HG02970 (cell line): ENCODE measurements at regions not wholly inside any gene's neighbourhood (a gene's known extent, or its start where the extent isn't known, plus 50 kb on each side); places are given as distances from the start of the nearest gene placed in this dataset.

Experiments
- ATAC-seq: cut with Tn5 transposase; IDR thresholded peaks from one replicate; pipeline ENCODE4 v1.9.1; 2021; ENCODE audit warnings: mild to moderate bottlenecking, moderate library complexity, moderate number of reproducible peaks; ENCODE audit not compliant: unreplicated experiment, low FRiP score

DNA sequence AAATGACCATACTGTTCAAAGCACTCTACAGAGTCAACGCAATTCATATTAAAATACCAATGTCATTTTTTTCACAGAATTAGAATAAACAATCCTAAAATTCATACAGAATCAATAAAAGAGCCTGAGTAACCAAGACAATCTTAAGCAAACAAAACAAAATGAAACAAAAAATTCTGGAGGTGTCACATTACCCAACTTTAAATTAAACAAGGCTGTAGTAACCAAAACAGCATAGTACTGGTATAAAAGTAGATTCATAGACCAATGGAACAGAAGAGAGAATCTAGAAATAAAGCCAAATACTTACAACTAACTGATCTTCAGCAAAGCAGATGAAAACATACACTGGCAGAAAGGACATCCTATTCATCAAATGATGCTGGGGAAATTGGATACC lies 346.9 kb upstream of the JAG1 start:
- ATAC-seq: no peak

DNA sequence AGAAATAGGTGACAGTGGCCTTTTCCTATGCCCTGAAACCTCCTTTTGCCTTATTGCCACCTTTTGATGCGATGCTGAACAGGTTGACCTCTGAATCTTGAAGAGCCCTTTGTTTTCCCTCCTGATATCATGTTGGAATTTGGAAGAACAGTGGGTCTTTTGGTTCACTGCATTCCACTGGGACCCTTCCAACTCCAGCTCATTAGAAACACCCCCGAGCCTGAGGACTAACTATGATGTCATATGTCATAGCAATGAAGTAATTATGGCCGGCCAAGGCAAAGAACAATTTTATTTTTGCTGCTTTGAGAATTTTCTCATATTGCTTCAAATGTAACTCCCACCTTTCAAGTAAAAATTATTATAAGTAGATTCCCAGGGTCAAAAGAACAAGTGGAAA lies 353.4 kb upstream of the JAG1 start:
- ATAC-seq: no peak

DNA sequence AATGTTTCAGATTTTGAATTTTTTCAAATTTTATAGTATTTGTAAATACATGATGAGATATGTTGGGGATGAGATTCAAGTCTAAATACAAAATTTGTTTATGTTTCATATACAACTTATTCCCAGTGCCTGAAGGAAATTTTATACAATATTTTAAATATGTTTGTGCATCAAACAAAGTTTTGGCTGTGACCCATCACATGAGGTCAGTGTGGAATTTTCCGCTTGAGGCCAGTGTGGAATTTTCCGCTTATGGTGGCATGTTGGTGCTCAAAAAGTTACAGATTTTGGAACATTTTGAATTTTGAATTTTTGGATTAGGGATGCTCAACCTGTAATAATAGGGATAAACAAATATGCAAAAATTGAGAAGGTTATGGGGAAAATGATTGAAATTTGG lies 356.6 kb upstream of the JAG1 start:
- no peak for ATAC-seq

DNA sequence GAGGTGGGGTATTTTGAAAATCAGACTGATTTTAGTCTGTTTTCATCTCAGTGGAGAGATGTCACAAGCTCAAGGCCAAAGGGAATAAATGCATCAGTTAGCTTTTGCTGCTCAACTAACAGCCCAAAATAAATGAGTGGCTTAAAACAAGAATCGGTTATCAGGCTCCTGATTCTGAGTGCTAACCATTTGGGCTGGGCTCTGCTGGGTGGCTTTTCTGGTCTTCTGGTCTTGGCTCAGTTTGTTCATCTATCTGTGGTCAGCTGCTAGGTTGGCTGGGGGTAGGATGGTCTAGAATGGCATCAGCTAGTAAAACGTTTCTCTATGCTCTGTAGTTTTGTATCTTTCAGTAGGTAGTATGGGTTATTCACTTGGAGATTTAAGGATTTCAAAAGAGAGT lies 357.5 kb upstream of the JAG1 start:
- ATAC-seq: no peak

DNA sequence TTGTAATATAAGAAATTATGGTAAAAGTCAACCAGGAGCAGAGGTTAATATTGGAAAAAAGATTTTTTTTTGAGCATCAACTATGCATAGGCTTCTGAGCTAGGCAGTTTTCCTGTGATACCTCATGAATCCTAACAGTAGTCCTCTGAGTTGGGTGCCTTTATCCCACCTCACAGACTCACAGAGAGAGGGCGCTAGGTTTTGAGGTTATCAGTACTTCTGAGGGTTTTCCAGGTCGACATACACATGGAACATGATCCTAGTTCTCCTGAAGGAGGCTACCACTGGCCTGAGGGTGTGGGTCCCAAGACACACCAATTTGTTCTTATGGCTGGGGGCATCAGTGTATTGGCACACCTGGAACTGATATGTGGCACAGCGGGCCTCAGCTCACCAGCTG lies 358.8 kb upstream of the JAG1 start:
- no peak for ATAC-seq

DNA sequence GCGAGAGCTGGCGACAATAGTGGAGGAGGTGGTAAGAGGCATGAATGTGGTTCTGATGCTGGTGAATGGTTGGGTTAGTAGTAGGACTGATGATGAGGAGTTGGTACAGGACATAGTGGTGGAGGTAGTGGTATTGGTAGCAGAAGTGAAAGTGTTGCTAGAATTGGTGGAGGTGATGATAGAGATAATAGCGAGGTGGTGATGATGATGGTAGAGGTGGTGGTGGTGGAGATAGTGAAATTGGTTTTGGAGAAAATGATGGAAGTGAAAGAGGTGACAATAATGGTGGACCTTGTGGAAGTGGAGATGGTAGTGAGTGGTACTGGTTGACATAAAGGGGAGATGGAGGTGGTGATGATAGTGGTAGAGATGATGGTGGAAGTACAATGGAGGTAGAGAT lies 360.2 kb upstream of the JAG1 start:
- no peak for ATAC-seq

DNA sequence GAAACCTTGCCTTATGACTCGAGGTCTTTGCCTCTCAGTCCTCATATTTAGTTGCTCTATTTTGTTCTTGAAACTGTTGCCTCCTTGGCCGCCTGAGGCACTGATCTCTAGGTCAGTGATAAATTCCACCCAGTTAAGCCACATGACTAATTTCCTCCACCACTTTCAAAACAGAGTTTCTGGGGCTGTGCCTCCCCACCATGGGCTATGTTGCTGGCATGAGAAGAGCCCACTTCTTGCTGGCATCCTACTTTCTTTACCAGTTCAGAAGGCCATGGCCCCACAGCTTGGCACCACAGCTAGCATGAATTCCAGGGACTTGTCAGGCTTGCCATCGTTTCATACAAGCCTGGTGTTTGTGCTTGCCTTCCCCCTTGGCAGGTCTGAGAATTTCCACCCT lies 361.4 kb upstream of the JAG1 start:
- no peak for ATAC-seq

DNA sequence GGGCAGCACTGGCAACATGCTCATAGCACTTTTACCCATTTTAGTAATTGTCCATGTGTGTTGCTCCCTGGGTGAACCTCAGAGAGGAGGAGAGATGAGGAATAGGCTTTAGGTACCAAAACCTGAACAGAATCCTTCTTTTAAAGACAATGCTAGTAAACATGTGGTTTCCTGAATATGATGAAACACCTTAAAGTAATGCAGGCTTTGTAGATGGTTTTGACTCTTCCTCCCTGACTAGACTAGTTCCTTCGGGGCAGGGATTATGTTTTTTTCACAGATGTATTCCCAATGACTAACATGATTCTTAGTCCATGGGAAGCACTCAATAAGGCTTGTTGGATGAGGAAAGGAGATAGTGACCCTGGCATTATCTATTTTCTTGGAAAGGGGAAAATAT lies 367.6 kb upstream of the JAG1 start:
- ATAC-seq: no peak

DNA sequence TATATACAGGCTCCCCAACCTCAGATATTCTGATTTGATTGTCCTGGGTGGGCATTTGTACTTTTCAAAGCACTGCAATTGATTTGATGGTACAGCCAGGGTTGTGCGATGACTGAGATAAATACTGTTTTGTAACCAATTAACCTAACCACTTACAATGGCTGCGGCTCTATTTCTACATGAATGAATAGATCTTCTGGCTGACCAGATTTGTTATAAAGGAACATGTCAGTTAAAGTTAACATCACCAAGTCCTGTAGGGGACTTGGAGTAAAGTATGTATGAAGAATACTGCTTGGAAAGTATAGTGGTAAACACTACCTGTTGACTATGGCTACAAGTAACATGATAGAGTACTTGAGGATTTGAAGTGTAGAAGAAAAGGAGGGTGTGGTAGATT lies 369.2 kb upstream of the JAG1 start:
- no peak for ATAC-seq

DNA sequence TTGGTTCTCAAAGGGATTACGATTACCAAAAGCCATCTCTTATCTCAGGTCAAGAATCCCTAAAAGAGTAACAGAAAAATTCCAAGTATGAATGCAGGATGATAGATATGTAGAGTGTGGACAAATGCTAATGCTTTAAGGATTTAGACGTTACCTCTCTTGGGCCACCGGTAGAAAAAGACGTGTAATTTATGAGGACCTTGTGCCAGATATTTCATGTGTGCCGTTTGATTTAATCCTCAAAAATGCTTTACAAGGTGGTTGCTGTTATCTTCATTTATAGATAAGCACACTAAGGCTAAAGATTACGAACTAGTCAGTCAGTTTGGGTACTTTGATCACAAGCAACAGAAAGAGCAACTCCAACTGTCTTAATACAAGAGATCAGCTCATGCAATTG lies 370.8 kb upstream of the JAG1 start:
- ATAC-seq: no peak

DNA sequence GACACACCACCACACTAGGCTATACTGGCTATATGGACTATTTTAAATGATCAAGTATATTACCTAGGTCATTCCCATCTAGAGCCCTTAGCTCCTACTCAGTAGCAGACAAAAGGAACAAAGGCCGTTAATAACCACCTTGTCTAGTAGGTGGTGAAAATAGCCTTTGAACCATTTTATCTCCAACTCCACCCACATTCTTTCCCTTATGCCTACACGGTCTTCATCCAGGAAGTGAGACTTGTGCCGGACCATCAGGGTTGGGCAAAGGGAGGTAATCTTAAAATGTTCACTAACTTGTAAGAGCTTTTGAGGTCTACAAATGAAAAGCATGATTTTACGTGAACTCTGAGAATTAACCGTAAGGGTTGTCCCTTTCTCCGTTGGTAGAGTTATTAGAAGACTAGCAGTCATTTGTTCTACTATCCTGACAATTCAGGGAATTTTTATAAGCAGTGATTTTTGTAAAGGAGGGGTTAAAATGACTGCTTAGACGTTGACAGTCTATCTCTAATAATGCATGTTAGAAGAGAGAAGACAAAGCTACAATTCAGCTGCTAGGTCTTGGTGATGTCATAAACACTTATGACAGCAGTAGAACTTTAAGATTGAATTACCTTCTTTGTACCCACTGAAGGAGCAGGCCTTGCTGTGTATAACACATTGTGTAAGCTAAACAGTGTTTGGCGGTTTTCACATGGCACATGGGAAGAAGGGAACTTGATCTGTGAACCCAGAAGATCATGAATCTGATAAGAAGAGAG lies 371.8 kb upstream of the JAG1 start:
- no peak for ATAC-seq

DNA sequence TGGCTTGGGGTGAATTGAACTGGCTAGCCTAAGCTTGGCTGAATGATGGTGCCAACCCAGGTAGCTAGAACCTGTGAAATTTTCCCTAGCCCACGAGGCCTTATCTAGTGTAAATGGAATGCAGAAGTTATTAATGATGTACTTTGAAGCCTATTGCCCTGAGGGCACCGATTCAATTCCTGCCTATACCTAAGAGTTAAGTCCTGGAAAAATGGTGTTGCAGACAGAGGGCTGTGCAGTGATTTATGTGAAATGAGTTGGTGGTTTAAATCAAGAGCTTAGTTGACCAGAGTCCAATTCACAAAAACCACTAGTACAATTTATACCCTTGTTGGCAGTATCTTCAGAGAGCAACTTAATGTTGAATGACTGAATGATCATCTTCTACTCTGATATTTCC lies 373.8 kb upstream of the JAG1 start:
- ATAC-seq: no peak

DNA sequence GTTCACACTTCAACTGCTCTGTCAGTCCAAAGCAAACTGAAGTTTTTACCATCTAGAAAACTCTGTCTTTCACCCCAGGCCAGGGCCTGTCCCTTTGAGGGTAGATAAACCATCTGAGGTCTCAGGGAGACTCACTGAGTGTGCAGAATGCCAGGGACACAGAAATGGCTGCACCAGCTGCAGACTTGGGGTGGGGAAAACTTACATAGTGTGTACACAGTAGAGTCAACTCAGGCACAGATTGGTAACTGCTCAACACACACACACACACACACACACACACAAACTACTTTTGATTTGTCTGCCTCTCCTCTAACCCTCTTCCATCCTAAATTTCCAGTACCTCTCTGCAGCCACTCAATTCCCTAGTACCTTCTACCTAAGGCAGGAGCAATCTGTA lies 374.9 kb upstream of the JAG1 start:
- ATAC-seq: no peak

DNA sequence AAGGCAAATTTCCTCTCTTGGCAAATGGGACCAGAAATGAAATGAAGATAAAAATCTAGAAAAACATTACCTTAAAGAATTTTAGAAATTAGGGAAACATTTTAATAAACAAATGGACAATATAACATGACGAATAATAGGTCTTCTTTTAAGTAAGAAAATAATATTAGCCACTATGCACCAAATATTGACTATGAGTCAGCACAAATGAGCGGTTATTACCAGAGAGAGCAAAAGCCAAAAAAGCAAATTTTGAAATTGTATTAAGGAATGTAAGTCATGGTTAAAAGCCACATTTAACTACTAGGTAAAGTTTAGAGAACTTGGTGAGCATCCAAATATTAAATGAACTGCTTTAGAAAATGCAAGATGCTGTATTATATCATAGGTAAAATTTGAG lies 376.6 kb upstream of the JAG1 start:
- ATAC-seq: no peak

DNA sequence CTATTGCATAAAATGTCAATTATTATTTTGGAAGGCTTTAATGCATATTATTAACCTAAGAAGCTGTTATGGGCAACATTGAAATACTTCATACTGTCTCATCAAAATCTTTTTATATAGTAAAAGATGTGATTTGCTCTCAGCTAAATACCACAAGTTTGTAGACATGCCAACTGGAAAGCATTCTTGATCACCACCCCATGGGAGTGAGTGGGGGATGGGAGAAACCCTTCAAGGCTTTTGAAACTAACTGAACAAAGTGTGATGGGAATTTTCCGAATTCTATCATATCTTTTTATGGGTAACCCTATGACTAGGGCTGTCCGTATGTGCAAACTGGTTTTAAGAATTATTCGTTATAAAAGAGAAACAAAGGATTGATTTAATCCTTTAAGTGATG lies 377.3 kb upstream of the JAG1 start:
- no peak for ATAC-seq

DNA sequence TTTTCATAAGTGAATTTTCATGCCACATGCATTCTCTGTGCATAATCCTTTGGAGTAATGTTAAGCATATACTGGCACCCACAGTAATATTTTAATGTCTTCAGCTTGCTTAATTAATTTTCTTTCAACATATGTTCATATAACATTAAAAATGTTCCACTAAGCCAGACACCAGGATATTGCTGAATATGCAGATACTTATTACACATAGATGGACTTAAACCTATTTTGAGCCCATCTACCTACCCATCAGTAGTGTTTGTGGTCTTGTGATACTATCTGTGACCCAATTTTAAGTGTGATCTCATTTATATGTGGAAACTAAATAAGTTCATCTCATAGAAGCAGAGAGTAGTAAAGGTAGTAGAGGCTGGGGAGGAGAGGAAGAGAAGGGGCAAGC lies 379.5 kb upstream of the JAG1 start:
- no peak for ATAC-seq

DNA sequence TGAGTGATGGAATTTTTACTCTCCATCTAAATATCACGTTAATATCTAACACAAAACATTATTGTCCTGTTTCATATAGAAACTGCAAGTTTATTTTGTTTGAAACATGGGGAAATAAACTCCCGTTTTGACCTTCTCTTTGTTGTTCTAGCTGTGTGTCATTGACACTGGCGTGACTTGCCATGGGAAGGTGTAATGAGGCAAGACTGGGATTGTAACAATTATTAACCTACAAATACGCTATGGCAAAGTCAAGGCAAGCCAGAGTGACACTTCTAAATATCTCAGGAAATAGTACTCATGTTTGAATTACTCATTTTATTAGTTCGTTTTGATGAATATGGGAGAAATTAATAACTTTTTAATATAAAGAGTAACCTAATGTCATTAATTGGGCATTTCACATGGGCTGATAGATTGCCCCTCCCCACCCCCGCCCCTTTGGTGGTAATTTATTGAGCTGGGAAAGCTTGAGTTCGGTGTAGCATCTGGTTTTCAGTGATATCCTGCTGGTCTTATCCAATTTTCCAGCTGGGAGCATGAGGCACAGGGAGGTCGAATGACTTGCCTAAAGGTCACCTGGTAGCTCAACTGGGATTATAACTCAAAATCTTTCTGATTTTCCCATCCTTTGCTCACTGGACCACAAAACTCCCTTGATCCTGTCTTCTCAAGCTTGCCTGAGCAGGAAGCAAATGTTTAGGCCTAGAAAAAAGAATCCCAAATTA lies 380.6 kb upstream of the JAG1 start:
- no peak for ATAC-seq

DNA sequence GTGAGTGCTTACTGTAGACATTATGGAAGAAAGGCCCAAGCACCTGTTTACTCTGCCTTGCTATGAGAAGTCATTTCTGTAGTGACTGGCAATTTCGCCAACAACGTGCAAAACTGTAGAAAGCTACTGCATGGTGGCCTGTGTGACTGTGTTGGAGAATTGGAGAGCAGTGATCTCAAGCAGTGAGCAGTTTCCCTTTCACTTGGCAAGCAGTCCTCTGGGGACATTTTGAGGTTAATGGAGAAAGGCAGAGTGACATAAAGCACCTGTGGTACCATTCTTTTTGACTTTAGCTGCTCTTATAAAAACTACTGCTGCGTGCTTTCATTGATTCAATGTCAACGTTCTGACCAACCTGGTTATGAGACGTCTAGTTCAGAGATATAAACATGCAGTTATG lies 382.6 kb upstream of the JAG1 start:
- no peak for ATAC-seq

DNA sequence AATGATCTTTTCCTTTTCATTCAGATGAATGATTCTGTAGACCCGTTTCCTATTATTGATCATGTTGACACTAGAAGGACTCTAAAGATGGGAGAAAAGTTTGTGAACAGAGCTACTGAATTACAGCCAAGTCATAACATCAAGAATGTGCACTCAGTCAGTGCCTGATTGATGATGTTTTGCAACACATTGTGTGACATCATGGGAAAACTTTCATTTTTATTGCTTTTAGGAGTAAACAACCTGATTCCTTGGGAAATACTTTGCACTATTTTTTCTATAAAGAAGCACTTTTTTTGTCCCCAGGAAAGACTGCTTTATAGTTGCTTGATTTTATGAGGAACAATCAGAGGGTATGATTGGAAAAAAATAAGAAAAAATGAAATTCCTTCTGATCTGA lies 383.8 kb upstream of the JAG1 start:
- ATAC-seq: no peak

DNA sequence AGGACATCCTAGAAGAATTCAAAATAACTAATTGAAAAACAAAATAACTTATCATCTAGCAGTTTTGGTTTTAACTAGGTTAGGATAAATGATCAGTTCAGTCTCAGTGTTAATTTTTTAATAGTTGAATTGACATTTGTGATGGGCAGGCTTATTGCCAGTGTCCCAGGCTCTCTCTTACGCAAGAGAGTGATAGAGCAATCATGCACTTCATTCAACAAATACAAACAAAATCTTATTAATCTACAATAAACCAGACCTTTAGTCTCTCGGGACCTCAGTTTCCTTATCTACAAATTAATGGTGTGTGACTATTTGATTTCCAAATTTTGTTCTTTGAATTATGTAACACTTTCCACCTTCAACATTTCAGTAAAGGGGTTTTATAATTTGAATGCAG lies 385.9 kb upstream of the JAG1 start:
- ATAC-seq: no peak

DNA sequence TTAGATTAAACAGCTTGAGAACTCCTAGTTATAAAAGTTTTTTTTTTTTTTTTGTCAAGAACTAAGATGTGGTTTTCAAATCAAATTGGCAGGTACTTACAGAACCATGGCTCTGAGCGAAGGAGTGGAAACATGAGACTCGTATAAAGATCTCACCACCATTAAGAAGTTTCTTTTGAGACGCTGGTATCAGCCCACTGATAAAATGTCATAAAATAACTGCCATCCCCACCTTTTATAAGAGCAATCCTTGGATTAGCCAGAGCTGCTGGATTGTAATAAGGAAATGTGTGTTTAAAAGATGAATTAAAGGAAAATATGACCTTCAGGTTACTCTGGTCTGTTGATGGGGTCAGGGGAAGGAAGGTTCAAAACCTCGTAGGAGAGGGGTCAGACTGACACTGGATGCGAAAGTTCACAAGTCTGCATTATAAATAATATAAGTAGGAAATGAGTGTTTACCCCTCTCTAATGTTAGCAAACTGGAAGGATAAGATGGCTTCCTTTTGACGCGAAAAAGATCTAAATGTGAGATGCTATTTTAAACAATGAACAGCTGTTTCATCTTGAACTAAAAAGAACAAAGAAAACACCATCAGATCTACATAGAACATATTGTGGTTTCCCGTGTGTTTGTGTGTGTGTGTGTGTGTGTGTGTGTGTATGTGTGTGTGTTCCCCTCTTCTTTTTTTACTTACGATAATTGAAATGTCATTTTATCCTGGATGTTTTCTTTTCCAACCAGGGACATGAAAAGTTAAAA lies 386.8 kb upstream of the JAG1 start:
- ATAC-seq: no peak

DNA sequence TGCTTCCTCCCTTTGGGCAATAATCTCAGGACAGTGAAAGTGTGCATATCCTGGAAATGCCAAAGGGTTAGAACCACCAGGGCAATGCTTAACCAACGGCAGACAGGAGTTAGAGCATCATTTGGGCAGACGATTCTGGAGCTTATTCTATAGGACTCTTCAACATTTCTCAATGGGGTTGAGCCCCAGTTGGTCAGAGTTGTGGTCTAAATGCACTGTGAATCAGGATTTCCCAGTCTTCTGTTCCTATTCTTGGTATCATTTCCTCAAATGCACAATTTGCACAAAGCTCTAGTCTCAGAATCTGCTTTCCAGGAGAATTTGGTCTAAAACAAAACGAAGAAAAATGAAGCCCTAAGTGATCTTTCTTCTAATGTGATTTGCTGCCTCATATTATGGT lies 389.6 kb upstream of the JAG1 start:
- ATAC-seq: no peak
